ENCODE measurements at regions not wholly inside any gene's neighbourhood (a gene's known extent, or its start where the extent isn't known, plus 50 kb on each side); places are given as distances from the start of the nearest gene placed in this dataset.

- Histone ChIP-seq H3K36me3 (ENCODE audit: control insufficient read depth, insufficient read depth, low read length) (no peaks in the 10 kb centered on the region), H3K9me1 (ENCODE audit: insufficient read depth, low read length) (no peaks in the 10 kb centered on the region), H3K4me1 (ENCODE audit: control insufficient read depth, insufficient read depth, low read length) (no peaks in the 10 kb centered on the region), H3K18ac (ENCODE audit: low read depth, low read length) (no peak overlapping the region), H3K4me3 (ENCODE audit: insufficient read depth, low read depth, low read length) (no peak overlapping the region), H2AFZ (replicated peaks; ENCODE audit: low read length, poor library complexity) (no peak overlapping the region), H3K4me2 (ENCODE audit: low read depth, low read length) (no peak overlapping the region), H3K27me3 (ENCODE audit: control insufficient read depth, insufficient read depth, low read length) (no peaks in the 10 kb centered on the region), H2AK5ac (ENCODE audit: low read depth, low read length) (no peak overlapping the region), H3K9ac (ENCODE audit: low read depth, low read length) (no peak overlapping the region), H3K9me3 (ENCODE audit: control insufficient read depth, insufficient read depth, low read length) (no peaks in the 10 kb centered on the region), H4K8ac (ENCODE audit: low read depth in 2 of 2, low read length in 2 of 2) (no peak overlapping the region), H2BK120ac (ENCODE audit: low read depth, low read length) (no peak overlapping the region), H2BK20ac (ENCODE audit: low read depth, low read length) (no peak overlapping the region), H4K5ac (ENCODE audit: low read depth, low read length) (no peak overlapping the region), H4K20me1 (ENCODE audit: insufficient read depth, low read length) (no peaks in the 10 kb centered on the region), H3K27ac (ENCODE audit: insufficient read depth, low read length) (no peak overlapping the region), H3K4ac (ENCODE audit: low read depth, low read length) (no peak overlapping the region), H3K23ac (ENCODE audit: low read depth, low read length) (no peak overlapping the region), H3K14ac (replicated peaks; ENCODE audit: low read depth, low read length) (no peak overlapping the region), H2AK9ac (replicated peaks; ENCODE audit: low read depth, low read length, poor library complexity) (no peak overlapping the region), H4K91ac (ENCODE audit: insufficient read depth, low read depth, low read length) (no peak overlapping the region), H2BK15ac (ENCODE audit: low read depth, low read length) (no peak overlapping the region), H3K79me1 (ENCODE audit: low read depth in 1 of 2, low read length in 2 of 2) (no peaks in the 10 kb centered on the region), H3K56ac (ENCODE audit: extremely low read depth, insufficient read depth, low read length) (no peak overlapping the region), H2BK5ac (ENCODE audit: low read depth, low read length, poor library complexity, severe bottlenecking) (no peak overlapping the region)
- POLR2A ChIA-PET (ENCODE audit: unreplicated experiment): no interaction called here
- dilution Hi-C loops (cut with HindIII; ENCODE audit: low sequenced_read_pairs, unreplicated experiment): no loop called here
- BruUV-seq (replicated peaks): no TSS peak
- TF ChIP-seq ELK1 (IDR thresholded peaks at IDR 0.05; ENCODE audit: borderline replicate concordance, low read depth, low read length): no peak
- no peak for TF ChIP-seq MAZ (IDR thresholded peaks at IDR 0.05; ENCODE audit: borderline replicate concordance, low read depth, low read length)
- no peak for TF ChIP-seq NFE2L2 (IDR thresholded peaks at IDR 0.05; ENCODE audit: low read depth, low read length)
- no peak for TF ChIP-seq RAD21 (IDR thresholded peaks at IDR 0.05; ENCODE audit: low read length)
- no peak for TF ChIP-seq MAFK (IDR thresholded peaks at IDR 0.05; ENCODE audit: low read depth, low read length)
- no peak for TF ChIP-seq FOS (IDR thresholded peaks at IDR 0.05; ENCODE audit: low read depth, low read length)
- TF ChIP-seq MXI1 (IDR thresholded peaks at IDR 0.05; ENCODE audit: borderline replicate concordance, low read depth, low read length): no peak
- TF ChIP-seq RFX5 (IDR thresholded peaks at IDR 0.05; ENCODE audit: low read depth, low read length): no peak
- no peak for TF ChIP-seq CTCF (conservative IDR thresholded peaks at IDR 0.05; ENCODE audit: low read depth, low read length)
- TF ChIP-seq RCOR1 (IDR thresholded peaks at IDR 0.05; ENCODE audit: insufficient replicate concordance, low read length): no peak
- ATAC-seq (ENCODE audit: low read depth): no peak
- CTCF ChIA-PET: no interaction called here
- no peak for DNase-seq
- in situ Hi-C loops (cut with MboI; ENCODE audit: low sequenced_read_pairs): no loop called here
- intact Hi-C loops (cut with micrococcal nuclease): no loop called here
These were observed 288.0 kb upstream of the SLITRK6 start for GRCh38 chr13:86087244-86087643.

All from IMR-90 (cell line).